HFFc6 (cell line): ENCODE measurements at regions not wholly inside any gene's neighbourhood (a gene's known extent, or its start where the extent isn't known, plus 50 kb on each side); places are given as distances from the start of the nearest gene placed in this dataset.

Source experiments
- DNase-seq: peaks from one replicate; pipeline ENCODE4 v3.0.0-alpha.2; 2018
- H3K27ac Mint-ChIP-seq: 2 replicates; pipeline ENCODE4 v1.8.0; 2020; ENCODE audit warnings: mild to moderate bottlenecking, mixed read lengths
- H3K27me3 Mint-ChIP-seq: 2 replicates; pipeline ENCODE4 v1.8.0; 2021; ENCODE audit warnings: mild to moderate bottlenecking, moderate library complexity, mixed read lengths; ENCODE audit not compliant: insufficient read depth
- H3K36me3 Mint-ChIP-seq: 2 replicates; pipeline ENCODE4 v1.8.0; 2021; ENCODE audit warnings: low read depth, mixed read lengths
- H3K4me1 Mint-ChIP-seq: 2 replicates; pipeline ENCODE4 v1.8.0; 2020; ENCODE audit warnings: low read depth, mixed read lengths
- H3K4me3 Mint-ChIP-seq: 2 replicates; pipeline ENCODE4 v1.8.0; 2020; ENCODE audit warnings: mild to moderate bottlenecking, moderate library complexity, mixed read lengths
- H3K9me3 Mint-ChIP-seq: 2 replicates; pipeline ENCODE4 v1.8.0; 2020; ENCODE audit warnings: mild to moderate bottlenecking, mixed read lengths
- CTCF ChIP-seq: fragments of 200-600 bp; sonication (generic); IDR thresholded peaks from 2 replicates; pipeline ENCODE4 v1.5.0; 2021; ENCODE audit warnings: antibody characterized with exemption, mild to moderate bottlenecking

GRCh38 chr3:80014576-80014975 is 246.8 kb upstream of the ROBO1 start:
- no peaks in the 10 kb centered on the region for H3K4me1 Mint-ChIP-seq
- no peak overlapping the region for H3K27ac Mint-ChIP-seq
- no peak for DNase-seq
- H3K9me3 Mint-ChIP-seq, result peaks cover 10% of the 10 kb centered on the region
- no peak overlapping the region for H3K4me3 Mint-ChIP-seq
- H3K36me3 Mint-ChIP-seq, result no peaks in the 10 kb centered on the region
- TF ChIP-seq CTCF, result no peak
- H3K27me3 Mint-ChIP-seq, result no peaks in the 10 kb centered on the region

GRCh38 chr3:80010021-80010571 is 242.3 kb upstream of the ROBO1 start:
- Mint-ChIP-seq H3K27me3 (no peaks in the 10 kb centered on the region), H3K27ac (no peak overlapping the region), H3K36me3 (no peaks in the 10 kb centered on the region), H3K4me3 (no peak overlapping the region), H3K9me3 (peaks cover 4% of the 10 kb centered on the region), H3K4me1 (no peaks in the 10 kb centered on the region)
- no peak for DNase-seq
- no peak for TF ChIP-seq CTCF

GRCh38 chr3:80007522-80007921 is 239.7 kb upstream of the ROBO1 start:
- no peak overlapping the region for H3K4me3 Mint-ChIP-seq
- no peaks in the 10 kb centered on the region for H3K4me1 Mint-ChIP-seq
- no peak for DNase-seq
- no peaks in the 10 kb centered on the region for H3K27me3 Mint-ChIP-seq
- H3K9me3 Mint-ChIP-seq, result peaks cover 8% of the 10 kb centered on the region
- no peaks in the 10 kb centered on the region for H3K36me3 Mint-ChIP-seq
- no peak for TF ChIP-seq CTCF
- no peak overlapping the region for H3K27ac Mint-ChIP-seq

- Mint-ChIP-seq H3K9me3 (peaks cover 8% of the 10 kb centered on the region), H3K27ac (no peak overlapping the region), H3K4me3 (no peak overlapping the region), H3K36me3 (no peaks in the 10 kb centered on the region), H3K4me1 (no peaks in the 10 kb centered on the region), H3K27me3 (no peaks in the 10 kb centered on the region)
- DNase-seq, result no peak
- TF ChIP-seq CTCF, result no peak
Observed at GRCh38 chr3:80006315-80006714, 238.5 kb upstream of the ROBO1 start.

GRCh38 chr3:80000022-80000421 is 232.2 kb upstream of the ROBO1 start:
- Mint-ChIP-seq H3K27ac (no peak overlapping the region), H3K4me3 (no peak overlapping the region)

More at GRCh38 chr3:80000022-80000421, 232.2 kb upstream of the ROBO1 start:
- no peaks in the 10 kb centered on the region for H3K27me3 Mint-ChIP-seq
- H3K4me1 Mint-ChIP-seq, result no peaks in the 10 kb centered on the region
- H3K9me3 Mint-ChIP-seq, result peaks cover 10% of the 10 kb centered on the region
- H3K36me3 Mint-ChIP-seq, result no peaks in the 10 kb centered on the region
- TF ChIP-seq CTCF, result no peak
- no peak for DNase-seq
